Activated naive CD4-positive, alpha-beta T cell treated with anti-CD3 and anti-CD28 coated beads, Interleukin-2, amount 50 U/mL, for 72 hours (primary cell): ENCODE measurements at regions not wholly inside any gene's neighbourhood (a gene's known extent, or its start where the extent isn't known, plus 50 kb on each side); places are given as distances from the start of the nearest gene placed in this dataset.
"Not testable (repeated sequence)": the region's sequence is repeated elsewhere in the genome, so short reads cannot be mapped to it uniquely, and the experiment has no call there.

Source experiments
- ATAC-seq, 2 donors: fragments of 150-1000 bp; cut with Tn5 transposase; 2 replicates each; pipeline ENCODE4 v1.10.0; 2021; ENCODE audit warnings: mild to moderate bottlenecking in 2 of 2, moderate library complexity in 2 of 2
- DNase-seq, 2 donors: peaks; one replicate each; pipeline ENCODE4 v3.0.0; 2021 to 2022; ENCODE audit warnings: low spot score in 2 of 2
- H3K27ac Mint-ChIP-seq, 2 donors: one replicate each; pipeline ENCODE4 v1.8.0; 2022; ENCODE audit warnings: mild to moderate bottlenecking in 2 of 2, mixed read lengths in 2 of 2
- H3K36me3 Mint-ChIP-seq, 2 donors: one replicate each; pipeline ENCODE4 v1.8.0; 2022; ENCODE audit warnings: mixed read lengths in 2 of 2
- H3K9me3 Mint-ChIP-seq, 2 donors: one replicate each; pipeline ENCODE4 v1.8.0; 2022; ENCODE audit warnings: mixed read lengths in 2 of 2

DNA sequence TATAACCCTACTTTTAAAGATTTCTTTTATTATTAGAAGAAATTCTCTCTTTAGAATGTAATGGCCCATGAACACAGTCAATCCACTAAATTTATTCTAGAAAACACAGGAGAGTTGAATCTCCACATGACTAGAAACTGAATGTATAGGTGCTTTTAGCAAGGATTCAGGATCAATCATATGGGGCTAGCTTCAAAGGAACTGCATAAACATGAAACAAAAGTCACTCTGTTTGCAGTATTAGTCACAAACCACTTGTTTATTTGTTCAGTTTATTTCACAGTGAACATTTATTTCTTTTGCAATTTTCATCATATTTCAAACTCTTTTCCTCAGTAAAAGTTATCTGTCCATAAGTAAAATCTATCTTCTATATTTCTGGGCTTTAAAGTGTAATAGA lies 1604.6 kb downstream of the PCDH18 start:
- ATAC-seq: no peak
- Mint-ChIP-seq H3K36me3 (no peaks in the 10 kb centered on the region), H3K27ac (no peak overlapping the region), H3K9me3 (peaks cover 12 to 13% of the 10 kb centered on the region in 2 donors)
- no peak for DNase-seq

DNA sequence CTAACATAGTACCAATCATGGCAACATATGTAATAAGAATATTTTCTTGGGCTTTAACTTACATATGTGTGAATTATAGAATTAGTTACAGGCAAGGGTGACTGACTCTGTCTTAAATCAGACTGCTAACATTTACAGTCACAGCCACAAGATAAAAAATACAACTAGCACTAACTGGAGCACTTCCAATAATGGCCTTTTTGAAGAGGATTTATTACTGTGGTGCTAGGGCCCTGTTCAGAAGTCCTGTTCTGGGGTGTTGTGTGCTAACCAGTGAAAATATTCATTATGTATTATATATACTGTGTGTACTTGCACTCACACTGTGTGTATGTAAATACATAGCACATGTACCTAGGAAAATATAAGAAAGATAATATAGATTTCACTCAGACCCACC lies 1611.2 kb downstream of the PCDH18 start:
- Mint-ChIP-seq H3K27ac (no peak overlapping the region), H3K36me3 (no peaks in the 10 kb centered on the region), H3K9me3 (peaks cover 7 to 10% of the 10 kb centered on the region in 2 donors)
- ATAC-seq (no peak), DNase-seq (no peak)

- DNase-seq (no peak), ATAC-seq (no peak)
- peaks cover 0 to 12% of the 10 kb centered on the region in 2 donors for H3K9me3 Mint-ChIP-seq
- H3K27ac Mint-ChIP-seq: no peak overlapping the region
- no peaks in the 10 kb centered on the region for H3K36me3 Mint-ChIP-seq
Observed at GRCh38 chr4:135917011-135917410, 1615.3 kb downstream of the PCDH18 start.

GRCh38 chr4:135900956-135901355 lies 1631.3 kb downstream of the PCDH18 start:
- no peak overlapping the region for H3K27ac Mint-ChIP-seq
- DNase-seq (no peak), ATAC-seq (no peak)
- H3K9me3 Mint-ChIP-seq: peaks cover 30 to 31% of the 10 kb centered on the region in 2 donors
- no peaks in the 10 kb centered on the region for H3K36me3 Mint-ChIP-seq

GRCh38 chr4:135864304-135864703 lies 1662.7 kb upstream of the PABPC4L start:
- H3K27ac Mint-ChIP-seq, H3K36me3 Mint-ChIP-seq, ATAC-seq, DNase-seq: not testable (repeated sequence)
- H3K9me3 Mint-ChIP-seq: peaks cover 13 to 18% of the 10 kb centered on the region in 2 donors

- Mint-ChIP-seq H3K9me3 (peaks cover 10 to 11% of the 10 kb centered on the region in 2 donors), H3K36me3 (no peaks in the 10 kb centered on the region), H3K27ac (no peak overlapping the region)
- DNase-seq (no peak), ATAC-seq (no peak)
Observed at GRCh38 chr4:135840781-135841180, 1639.2 kb upstream of the PABPC4L start.

GRCh38 chr4:135839712-135840111 lies 1638.1 kb upstream of the PABPC4L start:
- no peak for ATAC-seq
- Mint-ChIP-seq H3K36me3 (no peaks in the 10 kb centered on the region), H3K9me3 (peaks cover 10 to 11% of the 10 kb centered on the region in 2 donors), H3K27ac (no peak overlapping the region)
- no peak for DNase-seq

DNA sequence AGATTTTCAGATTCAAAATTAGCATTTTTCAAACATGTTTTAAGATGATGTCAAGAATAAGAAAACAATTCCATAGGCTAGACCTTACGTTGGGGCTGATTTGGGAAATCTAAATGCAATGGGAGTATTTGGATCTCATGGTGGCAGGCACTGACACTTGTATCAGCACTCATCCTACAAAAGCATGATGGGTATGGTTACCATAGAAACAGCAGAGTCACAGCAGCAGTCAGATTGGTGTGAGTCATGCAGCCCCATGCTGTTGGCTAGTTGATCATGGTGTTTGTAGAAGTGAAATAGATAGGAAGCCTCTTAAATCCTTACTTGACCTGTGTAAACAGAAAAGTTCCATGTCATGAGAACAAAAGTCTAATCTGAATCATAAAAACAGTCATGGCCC lies 1637.3 kb upstream of the PABPC4L start:
- H3K9me3 Mint-ChIP-seq: peaks cover 10 to 11% of the 10 kb centered on the region in 2 donors
- no peak for ATAC-seq
- DNase-seq: no peak
- no peaks in the 10 kb centered on the region for H3K36me3 Mint-ChIP-seq
- no peak overlapping the region for H3K27ac Mint-ChIP-seq

DNA sequence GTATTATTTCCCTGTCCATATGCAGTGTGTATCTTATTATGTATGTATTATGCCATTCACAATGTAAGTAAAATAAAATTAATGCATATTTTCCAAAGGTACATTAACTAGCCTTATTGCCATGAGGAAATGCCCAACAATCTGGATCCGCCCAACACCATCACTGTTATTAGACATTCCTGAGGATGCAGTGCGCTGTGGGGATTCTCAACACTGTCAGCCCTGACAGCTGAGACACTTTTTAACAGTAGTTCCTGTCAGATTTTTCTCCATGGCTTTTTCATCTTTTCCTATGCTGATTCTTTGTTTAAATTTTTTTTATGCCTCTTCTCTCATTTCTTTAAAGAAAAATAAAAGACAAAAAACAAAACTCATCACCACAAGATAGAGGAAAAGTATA lies 1632.9 kb upstream of the PABPC4L start:
- no peak for ATAC-seq
- no peak overlapping the region for H3K27ac Mint-ChIP-seq
- no peak for DNase-seq
- H3K9me3 Mint-ChIP-seq: peaks cover 4 to 11% of the 10 kb centered on the region in 2 donors
- no peaks in the 10 kb centered on the region for H3K36me3 Mint-ChIP-seq

GRCh38 chr4:135833529-135833928 lies 1631.9 kb upstream of the PABPC4L start:
- no peak for DNase-seq
- H3K27ac Mint-ChIP-seq: no peak overlapping the region
- no peak for ATAC-seq
- H3K36me3 Mint-ChIP-seq: no peaks in the 10 kb centered on the region
- peaks cover 4 to 11% of the 10 kb centered on the region in 2 donors for H3K9me3 Mint-ChIP-seq

- DNase-seq: no peak
- no peak for ATAC-seq
- peaks cover 3 to 6% of the 10 kb centered on the region in 2 donors for H3K9me3 Mint-ChIP-seq
- H3K36me3 Mint-ChIP-seq: no peaks in the 10 kb centered on the region
- H3K27ac Mint-ChIP-seq: no peak overlapping the region
Observed at GRCh38 chr4:135824759-135825296, 1623.2 kb upstream of the PABPC4L start.

GRCh38 chr4:135804785-135805184 lies 1603.2 kb upstream of the PABPC4L start:
- ATAC-seq: no peak

DNA sequence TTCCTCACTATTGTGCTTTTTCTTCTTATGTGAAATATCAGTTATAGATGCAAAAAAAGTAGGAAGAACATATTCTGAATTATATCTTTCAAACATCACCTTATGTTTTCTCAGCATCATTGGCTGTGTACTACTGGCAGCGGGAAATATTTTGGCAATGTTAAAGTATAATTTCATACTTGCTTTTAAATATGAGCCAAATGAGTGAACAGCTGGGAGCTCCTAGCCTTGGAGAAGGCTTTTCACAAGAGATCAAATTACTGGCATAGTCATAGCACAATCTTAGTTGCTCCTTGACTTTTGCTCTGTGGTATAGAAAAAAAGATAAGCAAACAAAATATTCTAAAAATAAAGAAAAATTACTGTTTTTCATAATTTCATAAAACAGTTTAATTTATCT lies 1575.8 kb upstream of the PABPC4L start:
- Mint-ChIP-seq H3K9me3 (peaks cover 7 to 9% of the 10 kb centered on the region in 2 donors), H3K27ac (no peak overlapping the region), H3K36me3 (no peaks in the 10 kb centered on the region)
- no peak for DNase-seq
- no peak for ATAC-seq

More at GRCh38 chr4:135804785-135805184, 1603.2 kb upstream of the PABPC4L start:
- DNase-seq: no peak
- Mint-ChIP-seq H3K27ac (no peak overlapping the region), H3K9me3 (peaks cover 0 to 4% of the 10 kb centered on the region in 2 donors), H3K36me3 (no peaks in the 10 kb centered on the region)

GRCh38 chr4:135775909-135776308 lies 1574.3 kb upstream of the PABPC4L start:
- Mint-ChIP-seq H3K27ac (no peak overlapping the region), H3K36me3 (no peaks in the 10 kb centered on the region)

DNA sequence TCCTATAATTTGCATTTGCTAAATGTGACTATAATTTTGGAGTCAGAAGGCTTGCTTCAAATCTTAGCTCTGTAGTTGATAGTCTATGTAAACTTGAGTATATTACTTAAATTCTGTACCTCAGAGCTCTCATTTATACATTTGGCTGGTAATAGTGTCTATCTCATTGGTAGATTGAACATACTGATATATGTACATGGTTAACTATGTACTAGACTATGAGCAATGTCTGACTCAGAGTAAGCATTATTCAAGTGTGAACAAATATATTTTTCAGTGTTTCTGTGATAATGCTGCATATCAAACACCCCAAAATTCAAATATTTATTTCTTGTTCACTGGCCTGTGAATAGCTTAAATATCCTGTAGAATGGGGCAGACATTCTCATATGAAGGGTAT lies 1568.9 kb upstream of the PABPC4L start:
- no peak for DNase-seq
- no peak overlapping the region for H3K27ac Mint-ChIP-seq
- ATAC-seq: no peak
- peaks cover 0 to 7% of the 10 kb centered on the region in 2 donors for H3K36me3 Mint-ChIP-seq
- peaks cover 23 to 29% of the 10 kb centered on the region in 2 donors for H3K9me3 Mint-ChIP-seq

More at GRCh38 chr4:135775909-135776308, 1574.3 kb upstream of the PABPC4L start:
- DNase-seq (no peak), ATAC-seq (no peak)
- H3K9me3 Mint-ChIP-seq: peaks cover 16 to 17% of the 10 kb centered on the region in 2 donors

DNA sequence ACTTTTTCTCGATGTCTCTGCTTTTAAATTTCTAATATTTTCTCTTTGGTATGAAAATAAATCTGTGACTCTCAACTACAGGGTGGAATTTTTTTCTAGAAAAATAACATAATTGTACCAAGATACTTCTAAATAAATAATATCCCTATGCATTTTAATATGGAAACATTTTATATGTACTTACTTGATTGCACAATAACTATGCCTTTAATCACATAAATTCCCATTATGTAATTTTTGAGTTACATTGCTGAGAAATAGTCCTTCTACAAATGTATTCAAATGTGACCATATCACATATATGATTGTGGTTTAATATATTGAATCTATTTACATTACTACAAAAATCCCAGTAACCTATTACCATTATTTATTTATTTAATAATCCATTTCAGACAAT lies 1543.3 kb upstream of the PABPC4L start:
- DNase-seq (no peak), ATAC-seq (no peak)
- Mint-ChIP-seq H3K9me3 (peaks cover 23 to 26% of the 10 kb centered on the region in 2 donors), H3K27ac (no peak overlapping the region), H3K36me3 (no peaks in the 10 kb centered on the region)

DNA sequence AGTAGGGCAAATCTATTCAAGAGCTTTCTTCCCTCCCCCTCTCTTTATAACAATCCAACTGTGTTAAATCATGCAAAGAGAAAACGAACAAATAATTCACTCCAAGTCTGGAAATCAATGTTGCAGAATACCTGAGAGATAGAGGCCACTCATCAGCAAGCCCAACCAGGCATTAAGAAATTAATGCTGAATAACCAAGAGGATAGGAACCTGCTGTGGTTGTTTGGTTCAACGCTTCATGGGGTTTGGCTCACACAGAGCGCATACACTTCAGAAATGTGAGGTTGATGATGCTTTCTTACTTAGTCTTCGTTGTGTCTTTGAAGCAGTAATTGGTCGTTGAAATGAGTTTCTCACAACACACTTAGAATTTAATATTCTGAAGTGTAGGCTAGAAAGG lies 1540.0 kb upstream of the PABPC4L start:
- H3K27ac Mint-ChIP-seq: no peak overlapping the region
- no peak for DNase-seq
- H3K36me3 Mint-ChIP-seq: no peaks in the 10 kb centered on the region
- peaks cover 19 to 21% of the 10 kb centered on the region in 2 donors for H3K9me3 Mint-ChIP-seq
- ATAC-seq: no peak

DNA sequence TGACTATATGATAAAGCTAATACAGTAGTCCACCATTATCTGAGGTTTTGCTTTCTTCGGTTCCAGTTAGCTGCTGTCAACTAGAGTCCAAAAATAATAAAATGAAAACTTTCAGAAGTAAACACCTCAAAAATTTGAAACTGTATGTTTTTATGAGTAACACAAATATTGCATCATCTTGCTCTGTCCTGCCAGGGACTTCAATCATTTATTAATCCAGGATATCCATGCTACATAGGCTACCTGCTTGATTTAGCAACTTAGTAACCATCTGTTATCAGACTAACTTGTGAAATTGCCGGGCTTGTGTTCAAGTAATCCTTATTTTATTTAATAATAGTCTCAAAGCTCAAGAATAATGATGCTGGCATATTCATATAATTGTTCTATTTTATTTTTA lies 1537.8 kb upstream of the PABPC4L start:
- Mint-ChIP-seq H3K36me3 (no peaks in the 10 kb centered on the region), H3K27ac (no peak overlapping the region), H3K9me3 (peaks cover 12 to 17% of the 10 kb centered on the region in 2 donors)
- no peak for DNase-seq
- ATAC-seq: no peak
